Prostate gland (tissue), 2 donors: ENCODE measurements at regions not wholly inside any gene's neighbourhood (a gene's known extent, or its start where the extent isn't known, plus 50 kb on each side); places are given as distances from the start of the nearest gene placed in this dataset.

Source experiments
- POLR2AphosphoS5 ChIP-seq: sonication (generic); formaldehyde crosslinking; IDR thresholded peaks from one replicate; pipeline ENCODE4 v1.6.1; 2017; ENCODE audit warnings: antibody characterized with exemption
- TF ChIP-seq, protein P1 (sequence below), 4 experiments: fragments of 200-600 bp in 2 of 4; fragments of 450-650 bp in 2 of 4; sonication (generic) in 2 of 4; IDR thresholded peaks; 1 replicate in 3 of 4; 2 replicates in 1 of 4; pipeline ENCODE4 v1.5.1; 2016 to 2019; ENCODE audit warnings: antibody characterized with exemption in 4 of 4, mild to moderate bottlenecking in 2 of 4, moderate library complexity in 2 of 4

DNA sequence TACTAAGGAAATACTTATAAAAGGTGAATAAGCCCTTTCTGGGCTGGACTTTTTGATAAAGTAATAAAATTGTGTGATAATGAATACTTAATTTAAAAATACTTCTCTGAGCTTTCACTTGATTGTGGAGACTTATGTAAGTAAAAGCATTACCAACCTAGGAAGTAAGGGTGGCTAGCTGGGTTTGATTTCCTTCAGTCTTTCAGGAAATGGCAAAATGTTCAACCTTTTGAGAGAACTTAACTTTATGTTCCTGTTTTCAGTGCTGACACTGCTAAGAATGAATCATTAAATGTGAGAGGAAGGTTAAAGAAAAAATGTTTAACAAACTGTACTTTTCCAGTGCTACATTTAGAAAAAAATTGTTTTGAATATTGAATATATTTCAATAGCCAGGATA lies 900.3 kb downstream of the METTL15 start:
- TF ChIP-seq, protein P1, sequence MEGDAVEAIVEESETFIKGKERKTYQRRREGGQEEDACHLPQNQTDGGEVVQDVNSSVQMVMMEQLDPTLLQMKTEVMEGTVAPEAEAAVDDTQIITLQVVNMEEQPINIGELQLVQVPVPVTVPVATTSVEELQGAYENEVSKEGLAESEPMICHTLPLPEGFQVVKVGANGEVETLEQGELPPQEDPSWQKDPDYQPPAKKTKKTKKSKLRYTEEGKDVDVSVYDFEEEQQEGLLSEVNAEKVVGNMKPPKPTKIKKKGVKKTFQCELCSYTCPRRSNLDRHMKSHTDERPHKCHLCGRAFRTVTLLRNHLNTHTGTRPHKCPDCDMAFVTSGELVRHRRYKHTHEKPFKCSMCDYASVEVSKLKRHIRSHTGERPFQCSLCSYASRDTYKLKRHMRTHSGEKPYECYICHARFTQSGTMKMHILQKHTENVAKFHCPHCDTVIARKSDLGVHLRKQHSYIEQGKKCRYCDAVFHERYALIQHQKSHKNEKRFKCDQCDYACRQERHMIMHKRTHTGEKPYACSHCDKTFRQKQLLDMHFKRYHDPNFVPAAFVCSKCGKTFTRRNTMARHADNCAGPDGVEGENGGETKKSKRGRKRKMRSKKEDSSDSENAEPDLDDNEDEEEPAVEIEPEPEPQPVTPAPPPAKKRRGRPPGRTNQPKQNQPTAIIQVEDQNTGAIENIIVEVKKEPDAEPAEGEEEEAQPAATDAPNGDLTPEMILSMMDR (IDR thresholded peaks at IDR 0.05): no peak
- no peak for TF ChIP-seq POLR2AphosphoS5
